Activated CD8-positive, alpha-beta memory T cell treated with anti-CD3 and anti-CD28 coated beads, Interleukin-2, amount 10 ng/mL, durations not matched to agents 7 days and 5 days (primary cell): ENCODE measurements at regions not wholly inside any gene's neighbourhood (a gene's known extent, or its start where the extent isn't known, plus 50 kb on each side); places are given as distances from the start of the nearest gene placed in this dataset.
"Not testable (repeated sequence)": the region's sequence is repeated elsewhere in the genome, so short reads cannot be mapped to it uniquely, and the experiment has no call there.

Experiments used
- ATAC-seq: fragments of 150-1000 bp; cut with Tn5 transposase; one replicate; pipeline ENCODE4 v1.10.0; 2021; ENCODE audit warnings: moderate library complexity
- CTCF ChIA-PET: fragments of 350-600 bp; sonication (Branson Sonifier 250); formaldehyde crosslinking; loops from one replicate; lab custom pipeline; 2021; ENCODE audit warnings: antibody characterized with exemption; lab: Charles Lee
- DNase-seq: peaks from one replicate; pipeline ENCODE4 v3.0.0-alpha.2; 2020
- H3K27ac Mint-ChIP-seq: one replicate; pipeline ENCODE4 v1.8.0; 2021; ENCODE audit warnings: mild to moderate bottlenecking, mixed read lengths
- H3K27me3 Mint-ChIP-seq: one replicate; pipeline ENCODE4 v1.8.0; 2021; ENCODE audit warnings: mixed read lengths
- H3K36me3 Mint-ChIP-seq: one replicate; pipeline ENCODE4 v1.8.0; 2021; ENCODE audit warnings: mild to moderate bottlenecking, mixed read lengths
- H3K4me1 Mint-ChIP-seq: one replicate; pipeline ENCODE4 v1.8.0; 2021; ENCODE audit warnings: mixed read lengths
- H3K4me3 Mint-ChIP-seq: one replicate; pipeline ENCODE4 v1.8.0; 2021; ENCODE audit warnings: mild to moderate bottlenecking, moderate library complexity, mixed read lengths
- H3K9me3 Mint-ChIP-seq: one replicate; pipeline ENCODE4 v1.8.0; 2022; ENCODE audit warnings: low read depth, mixed read lengths

DNA sequence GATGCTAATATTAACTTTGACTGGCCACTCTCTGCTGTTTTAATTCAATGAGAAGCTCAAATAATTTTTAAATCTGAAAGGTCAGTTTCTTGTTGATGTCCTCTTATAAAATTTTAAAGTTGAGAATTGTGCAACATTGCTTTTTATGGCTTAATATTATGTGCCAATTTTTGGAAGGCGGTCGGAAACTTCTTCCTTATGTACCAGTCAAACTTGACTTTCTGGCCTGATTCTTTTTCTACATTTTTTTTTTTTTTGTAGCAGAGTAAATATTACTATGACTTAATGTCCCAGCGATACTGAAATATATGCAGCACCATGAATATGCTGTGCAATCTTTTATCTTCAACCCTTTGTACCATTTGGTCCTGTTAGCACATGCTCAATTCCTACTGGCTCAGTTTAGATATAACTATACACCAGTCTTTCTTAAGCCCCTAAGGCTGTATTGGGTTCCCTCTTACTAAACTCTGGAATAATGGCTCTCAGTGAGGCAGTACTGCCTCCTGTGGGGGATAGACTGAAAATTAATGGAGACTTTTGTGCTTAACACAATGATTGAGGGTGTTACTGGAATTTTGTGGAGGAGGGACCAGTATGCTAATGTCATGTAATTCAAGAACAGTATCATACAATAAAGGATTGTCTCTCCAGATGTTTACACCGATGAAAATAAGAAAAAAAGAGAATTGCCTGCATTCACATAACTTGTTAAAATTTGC lies 156.4 kb upstream of the SYNCRIP start:
- no peak overlapping the region for H3K4me3 Mint-ChIP-seq
- CTCF ChIA-PET, result no interaction called here

GRCh38 chr6:85797993-85798392 lies 155.3 kb upstream of the SYNCRIP start:
- no peaks in the 10 kb centered on the region for H3K4me1 Mint-ChIP-seq
- no peaks in the 10 kb centered on the region for H3K9me3 Mint-ChIP-seq
- ATAC-seq (no peak), DNase-seq (no peak)
- no peak overlapping the region for H3K4me3 Mint-ChIP-seq
- no peaks in the 10 kb centered on the region for H3K36me3 Mint-ChIP-seq
- CTCF ChIA-PET, result no interaction called here
- H3K27me3 Mint-ChIP-seq, result peaks cover 9% of the 10 kb centered on the region
- no peak overlapping the region for H3K27ac Mint-ChIP-seq

More for the DNA sequence above, 156.4 kb upstream of the SYNCRIP start:
- ATAC-seq (no peak), DNase-seq (no peak)
- Mint-ChIP-seq H3K36me3 (no peaks in the 10 kb centered on the region), H3K9me3 (no peaks in the 10 kb centered on the region), H3K27me3 (peaks cover 9% of the 10 kb centered on the region), H3K27ac (no peak overlapping the region), H3K4me1 (no peaks in the 10 kb centered on the region)

GRCh38 chr6:85795945-85796344 lies 153.3 kb upstream of the SYNCRIP start:
- Mint-ChIP-seq H3K27ac (no peak overlapping the region), H3K36me3 (no peaks in the 10 kb centered on the region), H3K4me3 (no peak overlapping the region), H3K27me3 (peaks cover 5% of the 10 kb centered on the region), H3K9me3 (no peaks in the 10 kb centered on the region), H3K4me1 (no peaks in the 10 kb centered on the region)
- CTCF ChIA-PET, result no interaction called here
- ATAC-seq, result no peak
- DNase-seq, result no peak

GRCh38 chr6:85792254-85792653 lies 149.6 kb upstream of the SYNCRIP start:
- no peaks in the 10 kb centered on the region for H3K4me1 Mint-ChIP-seq
- no peak overlapping the region for H3K27ac Mint-ChIP-seq
- DNase-seq (no peak), ATAC-seq (no peak)
- H3K27me3 Mint-ChIP-seq, result peaks cover 5% of the 10 kb centered on the region
- no peaks in the 10 kb centered on the region for H3K36me3 Mint-ChIP-seq
- H3K4me3 Mint-ChIP-seq, result no peak overlapping the region
- CTCF ChIA-PET, result no interaction called here
- no peaks in the 10 kb centered on the region for H3K9me3 Mint-ChIP-seq

DNA sequence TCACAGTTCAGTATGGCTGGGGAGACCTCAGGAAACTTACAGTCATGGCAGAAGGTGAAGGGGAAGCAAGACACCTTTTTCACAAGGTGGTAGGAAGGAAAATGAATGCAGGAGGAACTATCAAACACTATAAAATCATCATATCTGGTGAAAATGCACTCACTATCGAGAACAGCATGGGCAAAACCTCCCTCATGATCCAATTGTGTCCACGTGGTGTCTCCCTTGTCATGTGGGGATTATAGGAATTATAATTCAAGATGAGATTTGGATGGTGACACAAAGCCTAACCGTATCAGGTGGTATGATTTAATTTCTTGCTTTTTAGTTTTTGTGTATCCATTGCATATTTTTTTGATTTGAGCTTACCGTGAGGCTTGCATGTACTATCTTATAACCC lies 133.2 kb upstream of the SYNCRIP start:
- Mint-ChIP-seq H3K4me1 (no peaks in the 10 kb centered on the region), H3K9me3 (peaks cover 2% of the 10 kb centered on the region), H3K36me3 (no peaks in the 10 kb centered on the region), H3K27me3 (peaks cover 10% of the 10 kb centered on the region), H3K27ac (no peak overlapping the region), H3K4me3 (no peak overlapping the region)
- no peak for DNase-seq
- CTCF ChIA-PET, result no interaction called here
- ATAC-seq, result no peak

GRCh38 chr6:85772641-85773040 lies 130.0 kb upstream of the SYNCRIP start:
- Mint-ChIP-seq H3K4me3 (no peak overlapping the region), H3K27ac (no peak overlapping the region), H3K27me3 (peaks cover 22% of the 10 kb centered on the region), H3K36me3 (no peaks in the 10 kb centered on the region), H3K9me3 (no peaks in the 10 kb centered on the region), H3K4me1 (no peaks in the 10 kb centered on the region)
- ATAC-seq (no peak), DNase-seq (no peak)
- CTCF ChIA-PET, result no interaction called here

DNA sequence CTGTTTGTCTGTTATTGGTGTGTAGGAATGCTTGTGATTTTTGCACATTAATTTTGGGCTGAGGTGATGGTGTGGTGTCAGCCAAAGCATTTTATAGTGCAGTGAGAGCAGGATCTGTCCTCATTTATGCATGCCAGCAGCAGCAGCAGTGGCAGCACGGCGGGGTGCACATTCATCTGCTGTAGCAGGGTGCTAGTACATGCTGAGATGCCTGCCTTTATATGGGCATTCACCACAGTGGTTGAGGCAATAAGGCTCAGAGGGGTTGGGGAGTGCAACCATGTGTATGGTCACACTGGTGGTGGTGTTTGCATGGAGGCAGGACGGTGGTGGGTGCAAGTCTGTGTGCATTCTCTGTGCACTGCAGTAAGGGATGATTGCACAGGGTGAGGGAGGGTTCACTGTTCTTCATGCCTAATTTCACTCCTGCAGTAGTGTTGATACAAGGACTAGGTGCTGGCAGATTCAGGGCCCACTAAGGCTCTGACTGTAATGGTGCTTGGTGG lies 129.3 kb upstream of the SYNCRIP start:
- no peaks in the 10 kb centered on the region for H3K36me3 Mint-ChIP-seq
- no peak overlapping the region for H3K27ac Mint-ChIP-seq
- no peaks in the 10 kb centered on the region for H3K4me1 Mint-ChIP-seq
- H3K4me3 Mint-ChIP-seq, result no peak overlapping the region
- CTCF ChIA-PET, result no interaction called here
- DNase-seq, result no peak
- peaks cover 22% of the 10 kb centered on the region for H3K27me3 Mint-ChIP-seq
- ATAC-seq, result no peak
- no peaks in the 10 kb centered on the region for H3K9me3 Mint-ChIP-seq

DNA sequence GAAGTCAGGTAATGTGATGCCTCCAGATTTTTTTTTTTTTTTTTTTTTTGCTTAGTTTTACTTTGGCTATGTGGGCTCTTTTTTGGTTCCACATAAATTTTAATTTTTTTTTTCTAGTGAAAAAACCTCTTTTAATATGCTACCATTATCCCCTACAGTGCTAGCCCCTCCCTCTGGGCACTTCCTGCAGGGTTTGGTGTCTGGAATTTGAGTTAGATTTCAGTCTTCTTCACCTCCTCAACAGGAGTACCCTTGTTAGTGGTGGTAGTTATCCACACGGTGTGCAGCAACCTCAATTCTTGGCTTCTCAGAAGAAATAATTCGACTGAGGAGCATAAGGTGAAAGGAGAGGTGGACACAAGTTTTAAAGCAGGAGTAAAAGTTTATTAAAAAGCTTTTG lies 128.8 kb upstream of the SYNCRIP start:
- no peaks in the 10 kb centered on the region for H3K4me1 Mint-ChIP-seq
- no peaks in the 10 kb centered on the region for H3K9me3 Mint-ChIP-seq
- no peak overlapping the region for H3K4me3 Mint-ChIP-seq
- CTCF ChIA-PET, result no interaction called here
- no peak for ATAC-seq
- peaks cover 22% of the 10 kb centered on the region for H3K27me3 Mint-ChIP-seq
- DNase-seq, result no peak
- H3K27ac Mint-ChIP-seq, result no peak overlapping the region
- H3K36me3 Mint-ChIP-seq, result no peaks in the 10 kb centered on the region

- H3K4me1 Mint-ChIP-seq, result no peaks in the 10 kb centered on the region
- ATAC-seq, result no peak
- H3K27me3 Mint-ChIP-seq, result peaks cover 27% of the 10 kb centered on the region
- no peaks in the 10 kb centered on the region for H3K36me3 Mint-ChIP-seq
- no peak overlapping the region for H3K27ac Mint-ChIP-seq
- no peak overlapping the region for H3K4me3 Mint-ChIP-seq
- H3K9me3 Mint-ChIP-seq, result no peaks in the 10 kb centered on the region
- DNase-seq, result no peak
- CTCF ChIA-PET, result no interaction called here
Measured at GRCh38 chr6:85764844-85765243, 122.2 kb upstream of the SYNCRIP start.

DNA sequence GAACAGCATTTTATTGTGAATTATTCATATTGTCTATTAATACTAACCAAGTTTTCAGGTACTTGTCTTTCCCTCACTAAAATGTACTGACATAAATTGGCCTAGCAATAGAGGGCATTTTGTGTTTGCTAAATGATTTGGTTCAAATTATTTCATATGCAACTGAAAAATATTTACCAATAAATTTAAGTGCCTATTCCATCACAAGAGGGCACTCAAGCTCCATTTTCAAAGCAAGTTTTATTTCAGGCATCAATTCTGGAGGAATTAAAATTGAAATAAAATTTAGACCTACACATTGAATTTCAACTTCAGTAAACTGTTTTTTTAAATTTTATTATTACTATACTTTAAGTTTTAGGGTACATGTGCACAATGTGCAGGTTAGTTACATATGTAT lies 114.3 kb upstream of the SYNCRIP start:
- no peaks in the 10 kb centered on the region for H3K4me1 Mint-ChIP-seq
- no peak for DNase-seq
- H3K36me3 Mint-ChIP-seq, result no peaks in the 10 kb centered on the region
- no peak overlapping the region for H3K27ac Mint-ChIP-seq
- no peaks in the 10 kb centered on the region for H3K9me3 Mint-ChIP-seq
- H3K4me3 Mint-ChIP-seq, result no peak overlapping the region
- CTCF ChIA-PET, result no interaction called here
- H3K27me3 Mint-ChIP-seq, result peaks cover 27% of the 10 kb centered on the region
- no peak for ATAC-seq

GRCh38 chr6:85754894-85755293 lies 112.2 kb upstream of the SYNCRIP start:
- no peak for DNase-seq
- no peak for ATAC-seq
- no peak overlapping the region for H3K27ac Mint-ChIP-seq
- no peaks in the 10 kb centered on the region for H3K4me1 Mint-ChIP-seq
- H3K27me3 Mint-ChIP-seq, result peaks cover 26% of the 10 kb centered on the region
- CTCF ChIA-PET, result no interaction called here
- H3K9me3 Mint-ChIP-seq, result no peaks in the 10 kb centered on the region
- H3K4me3 Mint-ChIP-seq, result no peak overlapping the region
- no peaks in the 10 kb centered on the region for H3K36me3 Mint-ChIP-seq

- Mint-ChIP-seq H3K4me3 (no peak overlapping the region), H3K4me1 (no peaks in the 10 kb centered on the region), H3K27me3 (peaks cover 29% of the 10 kb centered on the region), H3K27ac (no peak overlapping the region), H3K36me3 (no peaks in the 10 kb centered on the region), H3K9me3 (no peaks in the 10 kb centered on the region)
- ATAC-seq (no peak), DNase-seq (no peak)
- CTCF ChIA-PET, result no interaction called here
Measured at GRCh38 chr6:85752602-85753001, 109.9 kb upstream of the SYNCRIP start.

- no peak overlapping the region for H3K4me3 Mint-ChIP-seq
- no peaks in the 10 kb centered on the region for H3K36me3 Mint-ChIP-seq
- H3K9me3 Mint-ChIP-seq, result no peaks in the 10 kb centered on the region
- no peak overlapping the region for H3K27ac Mint-ChIP-seq
- CTCF ChIA-PET, result interaction anchor here (0.6 kb wide), 1 partner anchor 870 kb away, joined by 3 read pairs; no protein-coding TSS in a partner anchor
- H3K4me1 Mint-ChIP-seq, result no peaks in the 10 kb centered on the region
- DNase-seq (no peak), ATAC-seq (no peak)
- H3K27me3 Mint-ChIP-seq, result peaks cover 29% of the 10 kb centered on the region
Measured at GRCh38 chr6:85751374-85752055, 108.8 kb upstream of the SYNCRIP start.

- ATAC-seq, CTCF ChIA-PET, H3K36me3 Mint-ChIP-seq, H3K4me3 Mint-ChIP-seq, DNase-seq, H3K27ac Mint-ChIP-seq, H3K4me1 Mint-ChIP-seq, H3K9me3 Mint-ChIP-seq: not testable (repeated sequence)
- peaks cover 29% of the 10 kb centered on the region for H3K27me3 Mint-ChIP-seq
Measured at GRCh38 chr6:85750146-85750545, 107.5 kb upstream of the SYNCRIP start.
